H9 (cell line): ENCODE measurements at regions not wholly inside any gene's neighbourhood (a gene's known extent, or its start where the extent isn't known, plus 50 kb on each side); places are given as distances from the start of the nearest gene placed in this dataset.

Experiments
- DNase-seq: peaks from one replicate; pipeline ENCODE4 v3.0.0-alpha.2; 2017
- H2AFZ ChIP-seq: one replicate; pipeline ENCODE4 v1.6.1; 2013; ENCODE audit warnings: mild to moderate bottlenecking, low read length, control low read depth, moderate library complexity
- H2AK5ac ChIP-seq: 2 replicates; pipeline ENCODE4 v1.6.1; 2013; ENCODE audit warnings: low read length, control low read depth, mixed read lengths; ENCODE audit not compliant: insufficient read length
- H2BK120ac ChIP-seq: one replicate; pipeline ENCODE4 v1.6.1; 2013; ENCODE audit warnings: low read depth, mild to moderate bottlenecking, low read length, control low read depth, inconsistent platforms; ENCODE audit not compliant: poor library complexity, severe bottlenecking
- H2BK12ac ChIP-seq: 2 replicates; pipeline ENCODE4 v1.6.1; 2013; ENCODE audit warnings: low read length, control low read depth, mixed read lengths, low read depth; ENCODE audit not compliant: insufficient read length
- H2BK15ac ChIP-seq: 2 replicates; pipeline ENCODE4 v1.6.1; 2013; ENCODE audit warnings: low read depth, low read length, control low read depth
- H2BK20ac ChIP-seq: one replicate; pipeline ENCODE4 v1.6.1; 2013; ENCODE audit warnings: low read depth, mild to moderate bottlenecking, low read length, control low read depth, inconsistent platforms; ENCODE audit not compliant: poor library complexity, severe bottlenecking
- H2BK5ac ChIP-seq: 2 replicates; pipeline ENCODE4 v1.6.1; 2013; ENCODE audit warnings: low read length, control low read depth, mixed read lengths; ENCODE audit not compliant: insufficient read length
- H3K14ac ChIP-seq: 2 replicates; pipeline ENCODE4 v1.6.1; 2013; ENCODE audit warnings: low read length, control low read depth; ENCODE audit not compliant: insufficient read depth
- H3K18ac ChIP-seq: 2 replicates; pipeline ENCODE4 v1.6.1; 2013; ENCODE audit warnings: low read depth, mild to moderate bottlenecking, mixed read lengths, low read length, control low read depth; ENCODE audit not compliant: insufficient read length
- H3K23ac ChIP-seq: 2 replicates; pipeline ENCODE4 v1.6.1; 2013; ENCODE audit warnings: low read length, control low read depth, mixed read lengths, low read depth; ENCODE audit not compliant: insufficient read length
- H3K23me2 ChIP-seq: 2 replicates; pipeline ENCODE4 v1.6.1; 2013; ENCODE audit warnings: low read depth, mild to moderate bottlenecking, mixed read lengths, low read length, control low read depth; ENCODE audit not compliant: insufficient read length, poor library complexity, severe bottlenecking
- H3K27ac ChIP-seq: 2 replicates; pipeline ENCODE4 v1.5.1; 2013; ENCODE audit warnings: low read length, control low read depth, mixed read lengths, low read depth; ENCODE audit not compliant: insufficient read length
- H3K27me3 ChIP-seq: 2 replicates; pipeline ENCODE4 v1.6.1; 2013; ENCODE audit warnings: low read length, control low read depth, inconsistent platforms; ENCODE audit not compliant: insufficient read depth
- H3K4ac ChIP-seq: 2 replicates; pipeline ENCODE4 v1.6.1; 2013; ENCODE audit warnings: low read depth, mild to moderate bottlenecking, control low read depth, inconsistent platforms, low read length, moderate library complexity
- H3K4me1 ChIP-seq: 2 replicates; pipeline ENCODE4 v1.6.1; 2013; ENCODE audit warnings: low read length, control low read depth, inconsistent platforms; ENCODE audit not compliant: insufficient read depth
- H3K4me2 ChIP-seq: 2 replicates; pipeline ENCODE4 v1.6.1; 2013; ENCODE audit warnings: low read length, control low read depth, mixed read lengths; ENCODE audit not compliant: insufficient read length, insufficient read depth
- H3K56ac ChIP-seq: 2 replicates; pipeline ENCODE4 v1.6.1; 2013; ENCODE audit warnings: low read depth, mild to moderate bottlenecking, mixed read lengths, low read length, control low read depth; ENCODE audit not compliant: insufficient read length
- H3K79me1 ChIP-seq: 2 replicates; pipeline ENCODE4 v1.6.1; 2013; ENCODE audit warnings: low read depth, mild to moderate bottlenecking, moderate library complexity, low read length, control low read depth, inconsistent platforms; ENCODE audit not compliant: insufficient read depth, poor library complexity, severe bottlenecking
- H3K79me2 ChIP-seq: 2 replicates; pipeline ENCODE4 v1.6.1; 2013; ENCODE audit warnings: low read length, control low read depth, inconsistent platforms; ENCODE audit not compliant: insufficient read depth
- H3K9ac ChIP-seq: 2 replicates; pipeline ENCODE4 v1.6.1; 2013; ENCODE audit warnings: low read length, control low read depth, mixed read lengths; ENCODE audit not compliant: insufficient read length; ENCODE audit errors: extremely low read depth
- H3K9me3 ChIP-seq: one replicate; pipeline ENCODE4 v1.6.1; 2013; ENCODE audit warnings: low read depth, low read length, inconsistent platforms; ENCODE audit not compliant: control insufficient read depth
- H3T11ph ChIP-seq: one replicate; pipeline ENCODE4 v1.6.1; 2013; ENCODE audit warnings: mild to moderate bottlenecking, low read length, control low read depth, inconsistent platforms
- H4K20me1 ChIP-seq: one replicate; pipeline ENCODE4 v1.6.1; 2013; ENCODE audit not compliant: control insufficient read depth, insufficient read length, insufficient read depth
- H4K5ac ChIP-seq: 2 replicates; pipeline ENCODE4 v1.6.1; 2013; ENCODE audit warnings: low read depth, mild to moderate bottlenecking, mixed read lengths, low read length, control low read depth; ENCODE audit not compliant: insufficient read length
- H4K8ac ChIP-seq: replicated peaks from 2 replicates; pipeline ENCODE4 v1.6.1; 2013; ENCODE audit warnings: low read length, control low read depth, mixed read lengths, low read depth; ENCODE audit not compliant: insufficient read length
- H4K91ac ChIP-seq: 2 replicates; pipeline ENCODE4 v1.6.1; 2013; ENCODE audit warnings: low read depth, mild to moderate bottlenecking, moderate library complexity, mixed read lengths, low read length, control low read depth; ENCODE audit not compliant: insufficient read length
- H3K27ac Mint-ChIP-seq, 3 experiments: 2 replicates in 2 of 3; 3 replicates in 1 of 3; pipeline ENCODE4 v1.8.0; 2020 to 2021; ENCODE audit warnings: mixed read lengths in 3 of 3, mild to moderate bottlenecking in 1 of 3, moderate library complexity in 1 of 3
- H3K27me3 Mint-ChIP-seq: 2 replicates; pipeline ENCODE4 v1.8.0; 2021; ENCODE audit warnings: low read depth, mild to moderate bottlenecking, moderate library complexity, mixed read lengths
- H3K36me3 Mint-ChIP-seq, 3 experiments: 2 replicates in 2 of 3; 3 replicates in 1 of 3; pipeline ENCODE4 v1.8.0; 2020 to 2021; ENCODE audit warnings: low read depth in 3 of 3, mixed read lengths in 3 of 3; ENCODE audit not compliant: insufficient read depth in 1 of 3
- H3K4me1 Mint-ChIP-seq, 2 experiments: 2 replicates each; pipeline ENCODE4 v1.8.0; 2020; ENCODE audit warnings: mixed read lengths in 2 of 2
- H3K4me3 Mint-ChIP-seq, 2 experiments: 2 replicates in 1 of 2; 3 replicates in 1 of 2; pipeline ENCODE4 v1.8.0; 2020 to 2021; ENCODE audit warnings: mild to moderate bottlenecking in 2 of 2, mixed read lengths in 2 of 2, moderate library complexity in 1 of 2
- H3K9me3 Mint-ChIP-seq, 2 experiments: 2 replicates in 1 of 2; 3 replicates in 1 of 2; pipeline ENCODE4 v1.8.0; 2020; ENCODE audit warnings: mild to moderate bottlenecking in 2 of 2, mixed read lengths in 2 of 2, moderate library complexity in 1 of 2
- CTCF ChIP-seq: fragments of 200-600 bp; sonication (generic); conservative IDR thresholded peaks from 3 replicates; pipeline ENCODE4 v1.8.0; 2021; ENCODE audit warnings: antibody characterized with exemption, mild to moderate bottlenecking
- WGBS: extraction: QIAGEN DNeasy Blood & Tissue Kit; methylation state at CpG from one replicate; pipeline ENCODE4 v1.1.7; 2013; ENCODE audit warnings: missing lambda C conversion rate, low lambda C conversion rate, mixed read lengths; ENCODE audit not compliant: insufficient read length; ENCODE audit errors: extremely low coverage; 5-methylcytosine and 5-hydroxymethylcytosine counted together

GRCh38 chr20:43292222-43292621 lies 102.5 kb upstream of the PTPRT start:
- Histone ChIP-seq H4K5ac (no peak overlapping the region), H4K20me1 (no peaks in the 10 kb centered on the region), H3K18ac (no peak overlapping the region), H2AK5ac (no peak overlapping the region), H3K27me3 (no peaks in the 10 kb centered on the region), H3K4ac (no peak overlapping the region), H3K14ac (no peak overlapping the region), H4K91ac (no peak overlapping the region), H3K23me2 (no peaks in the 10 kb centered on the region), H2BK5ac (no peak overlapping the region), H2BK120ac (no peak overlapping the region), H3T11ph (no peak overlapping the region), H3K4me2 (no peak overlapping the region), H2AFZ (no peak overlapping the region), H3K56ac (no peak overlapping the region), H2BK15ac (no peak overlapping the region), H4K8ac (no peak overlapping the region), H3K23ac (no peak overlapping the region), H3K9me3 (no peaks in the 10 kb centered on the region), H3K79me2 (no peaks in the 10 kb centered on the region), H3K27ac (no peak overlapping the region), H3K9ac (no peak overlapping the region), H2BK20ac (no peak overlapping the region), H3K4me1 (no peaks in the 10 kb centered on the region), H2BK12ac (no peak overlapping the region), H3K79me1 (no peaks in the 10 kb centered on the region)
- H3K36me3 Mint-ChIP-seq: peaks cover 4 to 6% (median 5%) of the 10 kb centered on the region in 3 experiments; a peak in 5 of 7 replicates
- H3K4me1 Mint-ChIP-seq: peaks cover 25 to 30% of the 10 kb centered on the region in 2 experiments
- WGBS: no CpG with 5 or more reads among the region's 3 CpGs
- peaks cover 19 to 22% of the 10 kb centered on the region in 2 experiments for H3K9me3 Mint-ChIP-seq
- H3K27ac Mint-ChIP-seq: no peak overlapping the region
- no peak for DNase-seq
- H3K4me3 Mint-ChIP-seq: no peak overlapping the region
- TF ChIP-seq CTCF: no peak
- no peaks in the 10 kb centered on the region; the same call in 1 of the 2 replicates for H3K27me3 Mint-ChIP-seq
